Left renal pelvis (tissue), 4 donors: ENCODE measurements at regions not wholly inside any gene's neighbourhood (a gene's known extent, or its start where the extent isn't known, plus 50 kb on each side); places are given as distances from the start of the nearest gene placed in this dataset.
"Not testable (repeated sequence)": the region's sequence is repeated elsewhere in the genome, so short reads cannot be mapped to it uniquely, and the experiment has no call there.

ENCODE experiments used
- DNase-seq, 4 donors: peaks; one replicate each; pipeline ENCODE4 v3.0.0-alpha.2; 2013; ENCODE audit warnings: low read depth in 4 of 4, low spot score in 3 of 4

GRCh38 chr2:64865073-64865830 lies 123.9 kb upstream of the SLC1A4 start:
- DNase-seq = peak in 3 of 4 donors; percentile 36 to 54 (median 46)

- DNase-seq = no peak
These were observed 123.3 kb upstream of the SLC1A4 start for GRCh38 chr2:64865831-64866345.

GRCh38 chr2:64866797-64867196 lies 122.4 kb upstream of the SLC1A4 start:
- no peak for DNase-seq

DNA sequence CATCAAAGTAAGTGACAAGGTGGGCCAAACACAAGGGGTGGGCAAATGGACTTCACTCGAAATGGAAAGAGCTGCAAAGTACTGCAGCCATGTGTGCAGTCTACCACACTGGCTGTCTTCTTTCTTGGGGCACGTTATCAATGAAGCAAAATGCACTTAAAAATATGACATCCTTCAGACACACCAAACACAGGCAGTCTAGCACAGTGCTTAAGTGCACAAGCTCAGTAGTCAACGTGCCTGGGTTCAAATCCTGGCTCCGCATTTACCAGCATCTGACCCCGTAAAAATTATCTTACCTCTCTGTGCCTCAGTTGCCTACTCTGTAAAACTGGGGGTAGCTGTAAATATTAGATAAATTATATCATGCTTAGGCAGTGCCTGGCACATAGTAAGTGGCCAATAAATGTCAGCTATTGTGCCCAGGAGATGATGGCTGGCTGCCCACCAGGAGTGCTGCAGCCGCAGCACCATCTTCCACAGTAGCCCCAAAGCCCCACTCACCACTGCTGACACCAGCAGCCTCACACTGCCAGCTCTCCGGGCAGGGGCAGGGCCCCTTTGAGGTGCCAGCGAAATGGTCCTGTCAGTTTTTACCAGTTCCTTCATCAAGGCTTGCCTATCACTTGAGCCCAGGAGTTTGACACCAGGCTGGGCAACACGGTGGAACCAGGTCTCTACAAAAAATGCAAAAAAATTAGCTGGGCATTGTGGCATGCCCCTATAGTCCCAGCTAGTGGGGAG lies 121.8 kb upstream of the SLC1A4 start:
- no peak for DNase-seq

- DNase-seq = no peak
These were observed 120.1 kb upstream of the SLC1A4 start for GRCh38 chr2:64869126-64869525.

GRCh38 chr2:64873472-64873924 lies 115.7 kb upstream of the SLC1A4 start:
- DNase-seq = no peak

DNA sequence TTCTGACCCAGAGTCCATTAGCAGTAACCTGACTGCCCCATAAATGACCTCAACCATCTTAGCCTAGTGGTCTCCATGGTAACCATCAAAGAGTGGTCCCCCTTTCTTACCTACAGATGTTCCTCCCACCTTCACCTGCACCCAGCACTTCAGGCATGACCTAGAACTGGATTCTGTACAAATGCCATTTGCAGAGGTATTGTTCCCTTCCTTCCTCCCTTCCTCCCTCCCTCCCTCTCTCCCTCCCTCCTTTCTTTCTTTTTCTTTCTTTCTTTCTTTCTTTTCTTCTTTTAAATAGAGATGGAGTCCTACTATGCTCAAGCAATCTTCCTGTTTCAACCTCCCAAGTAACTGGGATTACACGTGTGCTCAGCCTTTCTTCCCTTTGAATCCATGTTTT lies 114.6 kb upstream of the SLC1A4 start:
- DNase-seq = no peak

DNA sequence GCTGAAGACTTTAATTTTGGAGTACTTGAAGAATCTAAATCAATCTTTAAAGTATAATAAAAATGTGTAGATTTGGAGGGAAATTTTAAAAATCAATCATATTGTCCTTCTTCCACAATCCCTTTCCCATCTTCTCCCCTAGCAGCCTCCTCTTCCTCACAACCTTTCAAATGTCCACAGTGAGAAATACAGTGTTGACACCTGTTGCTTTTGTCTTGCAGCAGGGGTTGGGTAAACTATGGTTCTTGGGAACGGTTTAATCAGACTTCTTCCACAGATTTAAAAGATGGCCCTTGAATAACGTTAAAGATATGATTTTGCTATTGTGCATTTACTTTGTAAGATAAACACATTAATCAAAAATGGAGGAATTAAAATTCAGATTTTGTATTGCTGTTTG lies 113.8 kb upstream of the SLC1A4 start:
- DNase-seq = no peak

DNA sequence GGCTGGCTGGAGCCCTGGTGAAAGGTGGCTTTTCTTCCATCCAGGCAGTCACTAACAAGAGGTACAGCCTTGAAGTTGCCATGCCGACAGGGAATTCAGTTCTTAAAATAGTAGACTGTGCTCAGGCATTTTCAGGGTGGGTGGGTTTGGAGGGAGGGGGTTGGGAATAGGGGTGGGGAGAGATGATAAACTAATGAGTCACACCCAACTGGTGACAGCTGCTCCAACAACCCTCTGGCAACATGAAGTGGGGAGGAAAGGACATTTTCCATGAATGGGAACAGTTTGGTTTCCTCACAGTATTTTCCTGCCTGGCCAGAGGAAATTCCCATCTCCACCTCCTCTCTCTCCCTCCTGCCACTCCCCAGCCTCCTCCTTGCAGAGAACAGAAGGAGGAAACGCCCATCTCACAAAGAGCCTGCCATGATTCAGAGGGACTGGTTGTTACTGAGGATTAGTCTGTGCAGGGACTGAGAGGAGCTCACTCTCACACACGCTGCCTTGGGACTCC lies 113.0 kb upstream of the SLC1A4 start:
- no peak for DNase-seq

- no peak for DNase-seq
These were observed 109.5 kb upstream of the SLC1A4 start for GRCh38 chr2:64879745-64880144.

DNA sequence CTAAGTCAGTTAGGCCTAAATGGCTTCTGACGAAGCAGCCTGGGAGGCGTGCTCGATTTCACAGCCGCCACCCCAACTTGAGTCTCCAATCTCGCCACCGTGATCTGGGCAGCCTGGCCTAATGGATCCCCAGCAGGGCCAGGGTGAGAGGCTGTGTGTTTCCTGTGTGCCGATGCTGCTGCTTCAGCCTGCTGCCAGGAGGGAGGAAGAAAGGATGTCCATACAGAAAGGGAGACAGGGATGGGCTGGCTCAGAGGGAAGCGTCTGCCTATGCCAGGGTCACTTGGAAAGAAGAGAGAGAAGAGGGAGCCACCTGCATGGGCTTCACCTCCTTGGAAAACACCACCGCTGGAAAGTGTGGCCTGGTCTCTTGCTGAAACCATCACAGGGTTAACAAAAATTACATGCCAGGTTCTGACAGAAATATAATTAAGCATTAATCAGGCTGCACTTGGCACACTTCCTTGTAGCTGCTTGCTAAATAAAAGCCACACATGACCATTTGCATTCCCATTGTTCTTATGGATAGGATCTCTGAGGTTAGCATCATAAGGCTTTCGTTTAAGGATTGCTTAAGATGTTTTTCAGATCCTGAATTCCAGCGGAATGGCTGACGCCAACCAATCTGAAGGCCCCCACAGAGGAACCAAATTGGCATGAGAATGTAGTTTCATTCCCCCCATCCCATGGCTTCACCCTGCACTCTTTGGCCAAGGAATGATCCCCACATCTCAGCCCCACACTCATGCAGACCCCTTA lies 108.8 kb upstream of the SLC1A4 start:
- DNase-seq = no peak

DNA sequence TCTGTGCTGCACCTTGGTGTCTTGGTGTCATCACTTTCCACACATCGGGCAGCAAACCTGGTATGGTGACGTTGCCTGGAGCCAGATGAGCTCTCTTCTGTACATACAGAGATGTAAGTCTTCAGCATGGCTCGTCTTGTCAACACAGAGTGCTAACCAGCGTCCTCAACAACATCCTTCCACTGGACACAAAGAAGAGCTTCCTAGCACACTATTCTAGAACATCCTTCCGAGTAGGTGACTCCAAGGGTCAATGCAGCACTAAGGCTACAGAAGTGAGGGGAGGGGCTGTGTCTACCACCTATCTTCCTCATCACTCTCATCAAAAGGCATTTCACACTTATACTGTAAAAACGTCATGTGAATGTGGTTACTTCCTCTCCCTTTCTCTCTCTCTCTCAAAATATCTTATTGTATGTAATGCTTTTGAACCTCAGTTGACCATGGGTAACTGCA lies 108.1 kb upstream of the SLC1A4 start:
- no peak for DNase-seq

DNA sequence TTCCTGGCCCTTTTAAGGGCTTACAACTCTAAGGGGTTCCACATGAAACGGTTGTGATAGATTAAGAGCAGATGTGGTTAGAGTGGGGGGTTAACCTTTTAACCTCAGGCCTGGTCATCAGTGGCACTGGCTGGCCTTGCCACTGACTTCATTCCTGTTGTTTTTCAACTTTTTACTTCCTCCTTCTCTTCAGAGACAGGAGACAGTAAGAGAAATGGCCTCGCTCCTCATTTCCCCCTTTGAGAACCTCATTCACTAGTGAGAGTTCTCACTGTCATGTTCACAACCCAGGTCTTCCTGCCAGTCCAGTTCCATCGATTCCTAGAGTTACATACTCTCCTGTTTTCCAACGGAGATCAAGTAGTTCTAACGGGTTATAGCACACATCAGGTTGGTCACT lies 101.6 kb upstream of the SLC1A4 start:
- no peak for DNase-seq

GRCh38 chr2:64888591-64889309 lies 100.4 kb upstream of the SLC1A4 start:
- no peak for DNase-seq

GRCh38 chr2:64889803-64890202 lies 99.4 kb upstream of the SLC1A4 start:
- DNase-seq = no peak

DNA sequence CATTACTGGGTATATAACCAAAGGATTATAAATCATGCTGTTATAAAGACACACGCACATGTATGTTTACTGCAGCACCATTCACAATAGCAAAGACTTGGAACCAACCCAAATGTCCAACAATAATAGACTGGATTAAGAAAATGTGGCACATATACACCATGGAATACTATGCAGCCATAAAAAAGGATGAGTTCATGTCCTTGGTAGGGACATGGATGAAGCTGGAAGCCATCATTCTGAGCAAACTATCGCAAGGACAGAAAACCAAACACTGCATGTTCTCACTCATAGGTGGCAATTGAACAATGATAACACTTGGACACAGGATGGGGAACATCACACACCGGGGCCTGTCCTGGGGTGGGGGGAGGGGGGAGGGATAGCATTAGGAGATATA lies 92.6 kb upstream of the SLC1A4 start:
- not testable (repeated sequence) for DNase-seq

DNA sequence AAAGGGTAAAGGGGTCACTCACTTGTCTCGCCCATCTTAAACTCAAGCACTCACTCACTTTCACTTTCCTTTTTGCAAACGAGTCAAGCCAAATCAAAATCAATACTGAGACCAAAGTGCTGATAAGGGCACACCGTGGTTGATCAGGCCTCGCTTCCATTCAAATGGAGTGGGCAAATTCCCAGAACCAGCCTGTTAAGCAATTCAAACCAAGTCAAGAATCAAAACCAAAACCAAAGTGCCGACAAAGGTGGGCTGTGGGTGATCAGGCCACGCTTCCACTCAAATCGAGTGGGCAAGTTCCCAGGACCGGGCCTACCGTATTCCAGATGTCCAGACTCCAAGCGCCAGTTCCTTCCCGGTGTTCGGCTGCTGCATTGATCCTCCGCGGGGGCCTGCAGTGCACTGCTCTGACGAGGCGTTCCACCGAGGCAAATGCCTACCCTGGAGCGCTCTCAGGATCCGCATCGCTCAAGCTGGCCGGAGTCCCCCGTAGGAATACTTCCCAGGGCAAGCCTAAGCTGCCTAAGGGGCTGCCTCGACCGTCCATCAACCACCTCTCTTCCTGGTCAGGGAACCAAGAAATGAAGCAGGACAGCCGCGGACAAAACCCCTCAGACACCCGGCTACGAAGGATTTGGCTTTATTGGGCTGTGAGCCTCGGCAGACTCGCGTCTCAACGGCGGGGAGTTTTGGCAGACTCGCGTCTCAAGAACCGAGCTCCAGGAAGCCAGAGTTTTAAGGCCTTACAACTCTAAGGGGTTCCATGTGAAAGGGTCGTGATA lies 89.9 kb upstream of the SLC1A4 start:
- no peak for DNase-seq

DNA sequence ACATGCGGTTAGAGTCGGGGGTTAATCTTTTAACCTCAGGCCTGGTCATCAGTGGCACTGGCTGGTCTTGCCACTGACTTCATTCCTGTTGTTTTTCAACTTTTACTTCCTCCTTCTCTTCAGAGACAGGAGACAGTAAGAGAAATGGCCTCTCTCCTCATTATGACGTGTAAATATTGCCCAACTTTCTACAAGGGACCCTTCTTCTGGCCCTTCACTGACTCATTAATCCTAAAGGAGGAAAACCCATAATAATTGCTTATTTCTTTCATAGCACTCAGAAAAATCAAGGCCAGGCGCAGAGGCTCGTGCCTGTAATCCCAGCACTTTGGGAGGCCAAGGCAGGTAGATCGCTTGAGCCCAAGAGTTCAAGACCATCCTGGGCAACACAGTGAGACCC lies 89.3 kb upstream of the SLC1A4 start:
- not testable (repeated sequence) for DNase-seq
